Aorta (tissue), 5 donors: ENCODE measurements at regions not wholly inside any gene's neighbourhood (a gene's known extent, or its start where the extent isn't known, plus 50 kb on each side); places are given as distances from the start of the nearest gene placed in this dataset.

Experiments used
- ATAC-seq: fragments of 200-7000 bp; cut with Tn5 transposase; one replicate; pipeline ENCODE4 v1.9.1; 2022; ENCODE audit warnings: moderate library complexity; ENCODE audit not compliant: low FRiP score
- DNase-seq, 2 donors: peaks; one replicate each; pipeline ENCODE4 v3.0.0-alpha.2; 2020
- H3K27ac ChIP-seq, 2 donors: one replicate each; pipeline ENCODE4 v1.5.1; 2013; ENCODE audit warnings: low read length in 2 of 2, mild to moderate bottlenecking in 2 of 2, moderate library complexity in 2 of 2, control low read depth in 1 of 2, inconsistent platforms in 1 of 2, low read depth in 1 of 2
- H3K27me3 ChIP-seq, 2 donors: one replicate each; pipeline ENCODE4 v1.6.1; 2013; ENCODE audit warnings: control low read depth in 1 of 2, low read length in 1 of 2, mild to moderate bottlenecking in 1 of 2, moderate library complexity in 1 of 2; ENCODE audit not compliant: insufficient read depth in 2 of 2, control insufficient read depth in 1 of 2
- H3K36me3 ChIP-seq, 2 donors: one replicate each; pipeline ENCODE4 v1.6.1; 2013; ENCODE audit warnings: control low read depth in 1 of 2, low read length in 1 of 2, mild to moderate bottlenecking in 1 of 2; ENCODE audit not compliant: insufficient read depth in 2 of 2, control insufficient read depth in 1 of 2
- H3K4me1 ChIP-seq, 2 donors: one replicate each; pipeline ENCODE4 v1.6.1; 2013; ENCODE audit warnings: low read length in 2 of 2, control low read depth in 1 of 2, mild to moderate bottlenecking in 1 of 2, moderate library complexity in 1 of 2; ENCODE audit not compliant: insufficient read depth in 2 of 2, control insufficient read depth in 1 of 2
- H3K4me3 ChIP-seq, 2 donors: one replicate each; pipeline ENCODE4 v1.5.1; 2013; ENCODE audit warnings: low read length in 2 of 2, control low read depth in 1 of 2, mild to moderate bottlenecking in 1 of 2
- H3K9me3 ChIP-seq: one replicate; pipeline ENCODE4 v1.6.1; 2013; ENCODE audit warnings: mild to moderate bottlenecking, low read length; ENCODE audit not compliant: control insufficient read depth
- WGBS, 2 donors: extraction: QIAGEN DNeasy Blood & Tissue Kit; methylation state at CpG; one replicate each; pipeline ENCODE4 v1.1.7; 2013; 5-methylcytosine and 5-hydroxymethylcytosine counted together
- intact Hi-C, 2 donors: fragments of 100-400 bp; cut with DNase I; formaldehyde crosslinking; loops; one replicate each; pipeline versions ENCODE4 v1.14.2 to v1.15.0; 2022
- donor health status: healthy with polysubstance abuse.
- donor health status: Bipolar disorder and iron deficiency.
- donor health status: DM: no; HTN: no; CAD: no.
- donor health status: DM: no; HTN: no; CAD: no.
- donor health status: DM: yes; HTN: yes; CAD: no.

- Histone ChIP-seq H3K27me3 (peaks cover 0 to 1% of the 10 kb centered on the region in 2 donors), H3K9me3 (no peaks in the 10 kb centered on the region), H3K4me3 (no peak overlapping the region), H3K36me3 (no peaks in the 10 kb centered on the region), H3K27ac (no peak overlapping the region), H3K4me1 (no peaks in the 10 kb centered on the region)
- no peak for DNase-seq
- WGBS, 2 donors: 10 to 18% methylated on average over 12 of the region's 12 CpGs
- no peak for ATAC-seq
- intact Hi-C loops: no loop called here
These were observed 115.1 kb upstream of the MXRA5 start for GRCh38 chrX:3461397-3462165.

GRCh38 chrX:3455796-3456195 lies 109.3 kb upstream of the MXRA5 start:
- Histone ChIP-seq H3K27me3 (no peaks in the 10 kb centered on the region), H3K36me3 (no peaks in the 10 kb centered on the region), H3K4me3 (no peak overlapping the region), H3K9me3 (no peaks in the 10 kb centered on the region), H3K27ac (no peak overlapping the region), H3K4me1 (no peaks in the 10 kb centered on the region)
- intact Hi-C loops: no loop called here
- no peak for DNase-seq
- ATAC-seq: no peak
- 84 to 87% methylated on average over 2 of the region's 2 CpGs for WGBS, 2 donors

- Histone ChIP-seq H3K9me3 (no peaks in the 10 kb centered on the region), H3K36me3 (no peaks in the 10 kb centered on the region), H3K27me3 (no peaks in the 10 kb centered on the region), H3K27ac (no peak overlapping the region), H3K4me1 (no peaks in the 10 kb centered on the region), H3K4me3 (no peak overlapping the region)
- intact Hi-C loops: no loop called here
- DNase-seq: no peak
- no peak for ATAC-seq
- WGBS, 2 donors: 47% methylated on average over 8 of the region's 8 CpGs
These were observed 105.1 kb upstream of the MXRA5 start for GRCh38 chrX:3451571-3451970.

- ATAC-seq: no peak
- Histone ChIP-seq H3K27me3 (no peaks in the 10 kb centered on the region), H3K4me3 (no peak overlapping the region), H3K9me3 (no peaks in the 10 kb centered on the region), H3K27ac (no peak overlapping the region), H3K36me3 (no peaks in the 10 kb centered on the region), H3K4me1 (no peaks in the 10 kb centered on the region)
- DNase-seq: no peak
- 32 to 43% methylated on average over 3 of the region's 3 CpGs for WGBS, 2 donors
- intact Hi-C loops: no loop called here
These were observed 104.6 kb upstream of the MXRA5 start for GRCh38 chrX:3450881-3451570.

GRCh38 chrX:3449287-3449686 lies 102.8 kb upstream of the MXRA5 start:
- no peak overlapping the region for H3K4me3 ChIP-seq
- no peaks in the 10 kb centered on the region for H3K36me3 ChIP-seq
- no peaks in the 10 kb centered on the region for H3K9me3 ChIP-seq
- intact Hi-C loops: no loop called here
- no peak overlapping the region for H3K27ac ChIP-seq
- WGBS, 2 donors: 58 to 64% methylated on average over 4 of the region's 4 CpGs
- no peak for ATAC-seq
- DNase-seq: no peak
- no peaks in the 10 kb centered on the region for H3K4me1 ChIP-seq
- H3K27me3 ChIP-seq: no peaks in the 10 kb centered on the region

GRCh38 chrX:3448563-3448962 lies 102.1 kb upstream of the MXRA5 start:
- H3K4me3 ChIP-seq: no peak overlapping the region
- no peaks in the 10 kb centered on the region for H3K36me3 ChIP-seq
- no peaks in the 10 kb centered on the region for H3K27me3 ChIP-seq
- no peaks in the 10 kb centered on the region for H3K4me1 ChIP-seq
- intact Hi-C loops: no loop called here
- no peak overlapping the region for H3K27ac ChIP-seq
- DNase-seq (no peak), ATAC-seq (no peak)
- H3K9me3 ChIP-seq: no peaks in the 10 kb centered on the region
- 75 to 82% methylated on average over 4 of the region's 4 CpGs for WGBS, 2 donors

GRCh38 chrX:3445806-3446490 lies 99.5 kb upstream of the MXRA5 start:
- no peak overlapping the region for H3K27ac ChIP-seq
- no peaks in the 10 kb centered on the region for H3K9me3 ChIP-seq
- intact Hi-C loops: no loop called here
- no peaks in the 10 kb centered on the region for H3K36me3 ChIP-seq
- no peaks in the 10 kb centered on the region for H3K27me3 ChIP-seq
- H3K4me3 ChIP-seq: no peak overlapping the region
- H3K4me1 ChIP-seq: no peaks in the 10 kb centered on the region
- DNase-seq (no peak), ATAC-seq (no peak)
- 84 to 89% methylated on average over 4 of the region's 4 CpGs for WGBS, 2 donors

GRCh38 chrX:3443184-3443583 lies 96.7 kb upstream of the MXRA5 start:
- no peaks in the 10 kb centered on the region for H3K9me3 ChIP-seq
- 29 to 56% methylated on average over 4 of the region's 4 CpGs for WGBS, 2 donors
- ATAC-seq: no peak
- intact Hi-C loops: no loop called here
- H3K27ac ChIP-seq: no peak overlapping the region
- H3K4me1 ChIP-seq: no peaks in the 10 kb centered on the region
- no peaks in the 10 kb centered on the region for H3K36me3 ChIP-seq
- no peak for DNase-seq
- H3K27me3 ChIP-seq: no peaks in the 10 kb centered on the region
- H3K4me3 ChIP-seq: no peak overlapping the region
